ENCODE measurements at regions not wholly inside any gene's neighbourhood (a gene's known extent, or its start where the extent isn't known, plus 50 kb on each side); places are given as distances from the start of the nearest gene placed in this dataset.
"Not testable (repeated sequence)": the region's sequence is repeated elsewhere in the genome, so short reads cannot be mapped to it uniquely, and the experiment has no call there.

GRCh38 chr12:63038713-63039100 lies 103.8 kb upstream of the PPM1H start:
- no peak for DNase-seq

GRCh38 chr12:63037746-63038712 lies 103.1 kb upstream of the PPM1H start:
- peak; percentile 86 for DNase-seq

GRCh38 chr12:63036974-63037335 lies 102.0 kb upstream of the PPM1H start:
- no peak for DNase-seq

- no peak for DNase-seq
Measured at GRCh38 chr12:63036216-63036973, 101.4 kb upstream of the PPM1H start.

- no peak for DNase-seq
Measured at GRCh38 chr12:63034601-63035000, 99.7 kb upstream of the PPM1H start.

GRCh38 chr12:63029676-63030075 lies 94.7 kb upstream of the PPM1H start:
- no peak for DNase-seq

GRCh38 chr12:63028951-63029350 lies 94.0 kb upstream of the PPM1H start:
- DNase-seq: no peak

- DNase-seq: no peak
Measured at GRCh38 chr12:63025116-63025515, 90.2 kb upstream of the PPM1H start.

GRCh38 chr12:63023926-63024325 lies 89.0 kb upstream of the PPM1H start:
- no peak for DNase-seq

GRCh38 chr12:63021116-63021515 lies 86.2 kb upstream of the PPM1H start:
- DNase-seq: no peak

- no peak for DNase-seq
Measured at GRCh38 chr12:63020269-63020668, 85.3 kb upstream of the PPM1H start.

GRCh38 chr12:63018273-63018672 lies 83.3 kb upstream of the PPM1H start:
- no peak for DNase-seq

- DNase-seq: no peak
Measured at GRCh38 chr12:63013302-63013701, 78.4 kb upstream of the PPM1H start.

GRCh38 chr12:63010698-63011097 lies 75.7 kb upstream of the PPM1H start:
- no peak for DNase-seq

GRCh38 chr12:63008372-63008771 lies 73.4 kb upstream of the PPM1H start:
- no peak for DNase-seq

- no peak for DNase-seq
Measured at GRCh38 chr12:63007726-63008125, 72.8 kb upstream of the PPM1H start.

- DNase-seq: no peak
Measured at GRCh38 chr12:63006536-63006935, 71.6 kb upstream of the PPM1H start.

- no peak for DNase-seq
Measured at GRCh38 chr12:63005382-63005781, 70.4 kb upstream of the PPM1H start.

GRCh38 chr12:63003223-63003819 lies 68.4 kb upstream of the PPM1H start:
- DNase-seq: no peak

- not testable (repeated sequence) for DNase-seq
Measured at GRCh38 chr12:63002059-63002458, 67.1 kb upstream of the PPM1H start.

- no peak for DNase-seq
Measured at GRCh38 chr12:62998454-62998853, 63.5 kb upstream of the PPM1H start.

- no peak for DNase-seq
Measured at GRCh38 chr12:62995097-62995496, 60.1 kb upstream of the PPM1H start.

GRCh38 chr12:62986844-62987243 lies 51.9 kb upstream of the PPM1H start:
- DNase-seq: no peak
